ENCODE measurements at regions not wholly inside any gene's neighbourhood (a gene's known extent, or its start where the extent isn't known, plus 50 kb on each side); places are given as distances from the start of the nearest gene placed in this dataset.

DNA sequence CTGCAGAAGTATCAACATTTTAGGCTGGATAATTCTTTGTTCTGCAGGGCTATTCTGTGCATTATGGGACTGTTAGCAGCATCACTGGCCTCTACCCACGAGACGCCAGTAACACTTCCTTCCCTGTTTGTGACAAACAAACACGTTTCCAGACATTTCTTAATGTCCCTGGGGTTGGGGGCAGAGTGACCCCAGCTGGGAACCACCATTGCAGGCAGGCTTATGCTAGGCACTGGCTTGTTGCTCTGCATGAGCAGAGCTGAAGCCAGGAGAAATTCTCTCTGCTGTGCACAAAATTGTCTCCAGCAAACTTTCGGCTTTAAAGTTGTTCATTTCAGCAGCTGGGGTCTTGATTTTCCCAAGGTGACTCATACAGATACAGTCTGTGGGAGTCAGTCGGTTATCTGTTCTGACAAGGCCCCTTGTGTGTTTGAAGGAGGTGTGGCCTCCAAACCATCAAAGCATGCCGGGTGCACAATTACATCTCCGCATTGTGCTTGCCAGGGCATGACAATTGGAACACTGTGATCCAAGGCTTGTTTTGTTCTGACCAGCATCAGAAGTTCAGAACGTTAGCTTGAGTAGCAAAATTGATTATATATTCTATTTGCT is 156.4 kb upstream of the BOD1L1 start:
- H3K36me3 ChIP-seq (replicated peaks in 1 of 2; ENCODE audit: control insufficient read depth in 1 of 2, insufficient read depth in 2 of 2, low read length in 1 of 2) = no peaks in the 10 kb centered on the region
- no peak overlapping the region for H3K4me3 ChIP-seq (ENCODE audit: low read depth in 2 of 2, low read length in 1 of 2)
- no peak overlapping the region for H2AFZ ChIP-seq (ENCODE audit: low read depth)
- ChIA-PET CTCF (no interaction called here), POLR2A (no interaction called here)
- no peak for DNase-seq
- no peaks in the 10 kb centered on the region for H3K4me1 ChIP-seq (ENCODE audit: control insufficient read depth in 1 of 2, insufficient read depth in 2 of 2, low read depth in 1 of 2, low read length in 1 of 2)
- no peaks in the 10 kb centered on the region for H3K9me3 ChIP-seq
- H3K9me2 ChIP-seq = no peaks in the 10 kb centered on the region
- no peaks in the 10 kb centered on the region for H3K27me3 ChIP-seq (ENCODE audit: insufficient read depth)
- H3K9ac ChIP-seq = no peak overlapping the region
- no peaks in the 10 kb centered on the region for H4K20me1 ChIP-seq (ENCODE audit: insufficient read depth)
- H3K4me2 ChIP-seq = no peak overlapping the region
- WGBS (ENCODE audit: low lambda C conversion rate) = 46% methylated on average over 8 of the region's 8 CpGs
- H3K27ac ChIP-seq (ENCODE audit: low read depth in 2 of 2, low read length in 1 of 2) = no peak overlapping the region
- H3K79me2 ChIP-seq (ENCODE audit: insufficient read depth) = no peaks in the 10 kb centered on the region
- no peaks in the 10 kb centered on the region for H3F3A ChIP-seq (replicated peaks; ENCODE audit: insufficient read depth)
- TF ChIP-seq TAF1 (IDR thresholded peaks at IDR 0.05; ENCODE audit: borderline replicate concordance, low read depth, low read length) (no peak), SMC3 (IDR thresholded peaks at IDR 0.05; ENCODE audit: low read depth, low read length) (no peak)

DNA sequence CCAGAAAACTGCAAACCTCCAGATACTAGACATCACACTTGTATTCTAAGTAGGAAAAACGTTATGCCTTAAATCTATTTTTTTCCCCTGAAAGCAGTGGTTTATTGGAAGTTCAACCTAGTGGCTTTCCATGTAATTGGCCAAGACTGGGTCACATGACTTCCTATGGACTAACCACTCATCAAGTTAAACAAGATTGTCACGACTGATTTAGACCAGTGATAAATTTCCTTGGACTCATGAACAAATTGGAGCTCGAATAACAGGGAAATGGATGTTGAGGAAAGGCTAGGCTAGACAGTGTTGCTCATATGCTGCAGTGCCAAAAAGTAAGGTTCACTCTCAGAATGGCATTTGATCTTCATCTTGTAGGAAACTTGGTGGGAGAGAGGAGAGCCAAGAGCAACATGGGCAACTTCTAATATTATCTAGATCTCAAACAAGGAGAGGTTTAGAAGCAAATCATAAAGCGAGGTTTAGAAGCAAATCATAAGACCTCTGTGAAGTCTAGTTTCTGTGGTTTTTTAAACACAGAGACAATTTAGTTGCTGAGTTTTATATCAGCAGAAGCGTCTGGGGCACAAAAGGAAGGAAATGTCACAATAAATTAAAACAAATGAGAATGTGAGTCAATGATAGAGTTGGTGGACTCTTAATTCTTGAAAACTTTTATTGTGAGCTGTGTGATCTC is 165.6 kb upstream of the BOD1L1 start:
- Histone ChIP-seq H3K9me3 (no peaks in the 10 kb centered on the region), H4K20me1 (ENCODE audit: insufficient read depth) (no peaks in the 10 kb centered on the region), H3F3A (replicated peaks; ENCODE audit: insufficient read depth) (peaks cover 3% of the 10 kb centered on the region), H3K79me2 (ENCODE audit: insufficient read depth) (no peaks in the 10 kb centered on the region), H3K4me3 (ENCODE audit: low read depth in 2 of 2, low read length in 1 of 2) (no peak overlapping the region), H2AFZ (ENCODE audit: low read depth) (no peak overlapping the region), H3K27me3 (ENCODE audit: insufficient read depth) (no peaks in the 10 kb centered on the region), H3K9me2 (no peaks in the 10 kb centered on the region), H3K27ac (ENCODE audit: low read depth in 2 of 2, low read length in 1 of 2) (peak overlapping the region in 1 of 2 experiments; percentile 10; a peak in 1 of 4 replicates), H3K4me2 (peak overlapping the region; percentile 6; the same call in 1 of the 2 replicates), H3K9ac (no peak overlapping the region), H3K4me1 (ENCODE audit: control insufficient read depth in 1 of 2, insufficient read depth in 2 of 2, low read depth in 1 of 2, low read length in 1 of 2) (no peaks in the 10 kb centered on the region), H3K36me3 (replicated peaks in 1 of 2; ENCODE audit: control insufficient read depth in 1 of 2, insufficient read depth in 2 of 2, low read length in 1 of 2) (no peaks in the 10 kb centered on the region)
- ChIA-PET POLR2A (no interaction called here), CTCF (no interaction called here)
- TF ChIP-seq, protein P1, sequence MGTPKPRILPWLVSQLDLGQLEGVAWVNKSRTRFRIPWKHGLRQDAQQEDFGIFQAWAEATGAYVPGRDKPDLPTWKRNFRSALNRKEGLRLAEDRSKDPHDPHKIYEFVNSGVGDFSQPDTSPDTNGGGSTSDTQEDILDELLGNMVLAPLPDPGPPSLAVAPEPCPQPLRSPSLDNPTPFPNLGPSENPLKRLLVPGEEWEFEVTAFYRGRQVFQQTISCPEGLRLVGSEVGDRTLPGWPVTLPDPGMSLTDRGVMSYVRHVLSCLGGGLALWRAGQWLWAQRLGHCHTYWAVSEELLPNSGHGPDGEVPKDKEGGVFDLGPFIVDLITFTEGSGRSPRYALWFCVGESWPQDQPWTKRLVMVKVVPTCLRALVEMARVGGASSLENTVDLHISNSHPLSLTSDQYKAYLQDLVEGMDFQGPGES (IDR thresholded peaks at IDR 0.05; ENCODE audit: low read depth, low read length) = no peak
- TF ChIP-seq ELF1 (IDR thresholded peaks at IDR 0.05) = no peak
- TF ChIP-seq, protein P2, sequence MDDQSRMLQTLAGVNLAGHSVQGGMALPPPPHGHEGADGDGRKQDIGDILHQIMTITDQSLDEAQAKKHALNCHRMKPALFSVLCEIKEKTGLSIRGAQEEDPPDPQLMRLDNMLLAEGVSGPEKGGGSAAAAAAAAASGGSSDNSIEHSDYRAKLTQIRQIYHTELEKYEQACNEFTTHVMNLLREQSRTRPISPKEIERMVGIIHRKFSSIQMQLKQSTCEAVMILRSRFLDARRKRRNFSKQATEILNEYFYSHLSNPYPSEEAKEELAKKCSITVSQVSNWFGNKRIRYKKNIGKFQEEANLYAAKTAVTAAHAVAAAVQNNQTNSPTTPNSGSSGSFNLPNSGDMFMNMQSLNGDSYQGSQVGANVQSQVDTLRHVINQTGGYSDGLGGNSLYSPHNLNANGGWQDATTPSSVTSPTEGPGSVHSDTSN (IDR thresholded peaks at IDR 0.05) = no peak
- TF ChIP-seq, protein P3, sequence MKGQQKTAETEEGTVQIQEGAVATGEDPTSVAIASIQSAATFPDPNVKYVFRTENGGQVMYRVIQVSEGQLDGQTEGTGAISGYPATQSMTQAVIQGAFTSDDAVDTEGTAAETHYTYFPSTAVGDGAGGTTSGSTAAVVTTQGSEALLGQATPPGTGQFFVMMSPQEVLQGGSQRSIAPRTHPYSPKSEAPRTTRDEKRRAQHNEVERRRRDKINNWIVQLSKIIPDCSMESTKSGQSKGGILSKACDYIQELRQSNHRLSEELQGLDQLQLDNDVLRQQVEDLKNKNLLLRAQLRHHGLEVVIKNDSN (IDR thresholded peaks at IDR 0.05; ENCODE audit: borderline replicate concordance, low read depth) = 0 out of 2 replicates have a peak, but pooled peaks have one; percentile 7
- DNase-seq = no peak
- 38% methylated on average over 5 of the region's 5 CpGs for WGBS (ENCODE audit: low lambda C conversion rate)

Data from SK-N-SH (cell line).